ENCODE measurements at regions not wholly inside any gene's neighbourhood (a gene's known extent, or its start where the extent isn't known, plus 50 kb on each side); places are given as distances from the start of the nearest gene placed in this dataset.

DNA sequence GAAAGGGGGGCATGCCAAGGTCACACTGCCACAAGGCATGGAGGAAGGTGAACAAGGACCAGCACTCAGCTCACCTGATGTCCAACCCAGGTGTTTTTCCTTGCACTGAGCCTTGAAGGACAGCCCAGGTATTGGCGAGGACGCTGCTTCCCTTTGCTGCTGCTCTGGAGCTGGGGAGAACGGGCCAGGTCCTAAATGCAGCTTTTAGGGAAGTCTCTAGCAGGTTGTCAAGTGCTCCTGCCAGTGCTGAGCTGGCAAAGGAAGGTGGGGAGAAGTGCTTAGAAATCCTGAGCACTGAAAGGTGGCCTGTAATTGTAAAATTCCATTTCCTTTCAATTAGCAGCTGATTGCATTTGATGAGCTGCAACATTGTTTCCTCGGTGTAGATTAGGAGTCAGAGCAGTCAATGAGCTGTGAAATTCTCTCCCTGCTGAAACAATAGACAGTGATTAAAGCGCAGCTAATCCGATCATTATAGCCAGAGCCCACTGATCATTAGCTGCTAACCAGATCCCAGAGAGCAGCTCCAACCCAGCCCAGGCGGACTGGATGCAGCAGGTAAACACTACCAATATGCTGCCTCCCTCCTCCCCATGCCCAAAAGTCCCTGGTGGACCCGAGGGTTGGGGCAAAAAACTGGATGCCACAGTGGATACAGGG is 507.6 kb downstream of the INSC start:
- Histone ChIP-seq H3K27ac (ENCODE audit: extremely low read depth, low read depth, low read length) (no peak overlapping the region), H3K79me2 (ENCODE audit: control insufficient read depth, insufficient read depth, low read length) (no peaks in the 10 kb centered on the region), H3K9me3 (replicated peaks; ENCODE audit: control insufficient read depth, insufficient read depth, low read depth, low read length) (no peaks in the 10 kb centered on the region), H3K9me1 (ENCODE audit: control insufficient read depth, insufficient read depth, low read length) (no peaks in the 10 kb centered on the region), H3K4me3 (no peak overlapping the region), H3K27me3 (ENCODE audit: control insufficient read depth in 2 of 2, insufficient read depth in 2 of 2, low read length in 2 of 2) (peaks cover 0 to 11% of the 10 kb centered on the region in 2 experiments; a peak in 4 of 5 replicates), H4K20me1 (replicated peaks; ENCODE audit: control insufficient read depth, insufficient read depth, low read length) (no peaks in the 10 kb centered on the region), H3K9ac (ENCODE audit: insufficient read depth in 1 of 2, low read depth in 2 of 2, low read length in 2 of 2) (no peak overlapping the region), H2AFZ (ENCODE audit: low read depth, low read length) (no peak overlapping the region), H3K4me2 (ENCODE audit: insufficient read depth, low read length) (no peak overlapping the region), H3K4me1 (replicated peaks in 1 of 2; ENCODE audit: control insufficient read depth in 2 of 2, insufficient read depth in 2 of 2, low read length in 2 of 2) (no peaks in the 10 kb centered on the region), H3K36me3 (ENCODE audit: control insufficient read depth, insufficient read depth, low read length) (no peaks in the 10 kb centered on the region)
- 0% methylated on average over 8 of the region's 8 CpGs for WGBS (ENCODE audit: insufficient coverage, low coverage, missing lambda C conversion rate)
- ChIA-PET POLR2A (interaction anchor here (0.6 to 1.3 kb wide), 3 partner anchors 10 to 343 kb away, joined by 3 read pairs; no protein-coding TSS in a partner anchor), CTCF (ENCODE audit: low intra/inter-chr PET ratio) (no interaction called here)
- no TSS peak for BruUV-seq (replicated peaks)
- TF ChIP-seq ZNF507 (tag; conservative IDR thresholded peaks at IDR 0.05) (no peak), HSF4 (CRISPR knock-in tag; IDR thresholded peaks at IDR 0.05; ENCODE audit: borderline replicate concordance) (no peak), CBX5 (IDR thresholded peaks at IDR 0.05; ENCODE audit: borderline replicate concordance, low read depth) (no peak)
- in situ Hi-C loops (cut with MboI) = no loop called here
- FAIRE-seq = no peak
- no peak for DNase-seq (ENCODE audit: extremely low read depth in 1 of 4, low spot score in 3 of 4)
- intact Hi-C loops (cut with micrococcal nuclease) = no loop called here
- ATAC-seq = no peak

DNA sequence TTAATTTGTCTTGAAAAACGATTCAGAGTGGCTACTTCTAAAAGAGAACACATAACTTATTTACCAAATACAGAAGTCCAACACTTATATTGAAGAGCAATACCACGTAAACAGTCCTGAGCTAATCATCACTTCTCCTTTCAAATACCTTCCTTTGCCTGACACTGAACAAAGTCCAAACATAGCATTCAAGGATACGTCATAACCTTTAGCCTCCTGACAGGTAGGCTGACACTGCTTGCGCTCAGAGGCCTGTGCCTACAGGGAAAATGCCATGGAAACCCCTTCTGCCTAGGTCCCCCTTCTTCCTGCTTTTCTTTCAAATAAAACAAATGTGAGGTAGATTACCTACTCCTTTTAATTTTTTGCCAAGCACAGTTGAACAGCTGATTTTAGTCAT is 510.0 kb downstream of the INSC start:
- no peaks in the 10 kb centered on the region for H3K4me1 ChIP-seq (replicated peaks in 1 of 2; ENCODE audit: control insufficient read depth in 2 of 2, insufficient read depth in 2 of 2, low read length in 2 of 2)
- no peak overlapping the region for H3K27ac ChIP-seq (ENCODE audit: extremely low read depth, low read depth, low read length)
- H3K9me1 ChIP-seq (ENCODE audit: control insufficient read depth, insufficient read depth, low read length) = no peaks in the 10 kb centered on the region
- ChIA-PET POLR2A (no interaction called here), CTCF (ENCODE audit: low intra/inter-chr PET ratio) (no interaction called here)
- DNase-seq (ENCODE audit: extremely low read depth in 1 of 4, low spot score in 3 of 4) (no peak), FAIRE-seq (no peak), ATAC-seq (no peak)
- TF ChIP-seq TAL1 (IDR thresholded peaks at IDR 0.05) (no peak), HDGF (IDR thresholded peaks at IDR 0.05) (no peak), PCBP1 (IDR thresholded peaks at IDR 0.05; ENCODE audit: low read depth, low read length, poor library complexity, severe bottlenecking) (no peak), ZBTB17 (CRISPR knock-in tag; IDR thresholded peaks at IDR 0.05) (no peak), PHF8 (IDR thresholded peaks at IDR 0.05; ENCODE audit: borderline replicate concordance, low read length) (no peak), TCF15 (CRISPR knock-in tag; IDR thresholded peaks at IDR 0.05) (no peak), CTBP1 (IDR thresholded peaks at IDR 0.05; ENCODE audit: borderline replicate concordance) (no peak), NFIX (CRISPR knock-in tag; IDR thresholded peaks at IDR 0.05; ENCODE audit: low read depth) (no peak), BCOR (IDR thresholded peaks at IDR 0.05) (no peak), NFATC3 (IDR thresholded peaks at IDR 0.05) (no peak), TEAD1 (CRISPR knock-in tag; IDR thresholded peaks at IDR 0.05) (no peak)
- TF ChIP-seq, protein P1, sequence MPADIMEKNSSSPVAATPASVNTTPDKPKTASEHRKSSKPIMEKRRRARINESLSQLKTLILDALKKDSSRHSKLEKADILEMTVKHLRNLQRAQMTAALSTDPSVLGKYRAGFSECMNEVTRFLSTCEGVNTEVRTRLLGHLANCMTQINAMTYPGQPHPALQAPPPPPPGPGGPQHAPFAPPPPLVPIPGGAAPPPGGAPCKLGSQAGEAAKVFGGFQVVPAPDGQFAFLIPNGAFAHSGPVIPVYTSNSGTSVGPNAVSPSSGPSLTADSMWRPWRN (IDR thresholded peaks at IDR 0.05; ENCODE audit: low read depth) = no peak
- TF ChIP-seq, protein P2, sequence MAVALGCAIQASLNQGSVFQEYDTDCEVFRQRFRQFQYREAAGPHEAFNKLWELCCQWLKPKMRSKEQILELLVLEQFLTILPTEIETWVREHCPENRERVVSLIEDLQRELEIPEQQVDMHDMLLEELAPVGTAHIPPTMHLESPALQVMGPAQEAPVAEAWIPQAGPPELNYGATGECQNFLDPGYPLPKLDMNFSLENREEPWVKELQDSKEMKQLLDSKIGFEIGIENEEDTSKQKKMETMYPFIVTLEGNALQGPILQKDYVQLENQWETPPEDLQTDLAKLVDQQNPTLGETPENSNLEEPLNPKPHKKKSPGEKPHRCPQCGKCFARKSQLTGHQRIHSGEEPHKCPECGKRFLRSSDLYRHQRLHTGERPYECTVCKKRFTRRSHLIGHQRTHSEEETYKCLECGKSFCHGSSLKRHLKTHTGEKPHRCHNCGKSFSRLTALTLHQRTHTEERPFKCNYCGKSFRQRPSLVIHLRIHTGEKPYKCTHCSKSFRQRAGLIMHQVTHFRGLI (CRISPR knock-in tag; IDR thresholded peaks at IDR 0.05) = no peak
- H2AFZ ChIP-seq (ENCODE audit: low read depth, low read length) = no peak overlapping the region
- no peaks in the 10 kb centered on the region for H4K20me1 ChIP-seq (replicated peaks; ENCODE audit: control insufficient read depth, insufficient read depth, low read length)
- in situ Hi-C loops (cut with MboI) = no loop called here
- H3K4me2 ChIP-seq (ENCODE audit: insufficient read depth, low read length) = no peak overlapping the region
- H3K9me3 ChIP-seq (replicated peaks; ENCODE audit: control insufficient read depth, insufficient read depth, low read depth, low read length) = no peaks in the 10 kb centered on the region
- no peaks in the 10 kb centered on the region for H3K79me2 ChIP-seq (ENCODE audit: control insufficient read depth, insufficient read depth, low read length)
- H3K36me3 ChIP-seq (ENCODE audit: control insufficient read depth, insufficient read depth, low read length) = no peaks in the 10 kb centered on the region
- BruUV-seq (replicated peaks) = no TSS peak
- H3K9ac ChIP-seq (ENCODE audit: insufficient read depth in 1 of 2, low read depth in 2 of 2, low read length in 2 of 2) = no peak overlapping the region
- H3K4me3 ChIP-seq = no peak overlapping the region
- intact Hi-C loops (cut with micrococcal nuclease) = no loop called here
- H3K27me3 ChIP-seq (ENCODE audit: control insufficient read depth in 2 of 2, insufficient read depth in 2 of 2, low read length in 2 of 2) = peaks cover 0 to 11% of the 10 kb centered on the region in 2 experiments; a peak in 4 of 5 replicates
- WGBS (ENCODE audit: insufficient coverage, low coverage, missing lambda C conversion rate) = 0% methylated on average over 4 of the region's 4 CpGs
